ENCODE measurements at regions not wholly inside any gene's neighbourhood (a gene's known extent, or its start where the extent isn't known, plus 50 kb on each side); places are given as distances from the start of the nearest gene placed in this dataset.

- TF ChIP-seq CTCF (IDR thresholded peaks at IDR 0.05) (no peak), POLR2A (IDR thresholded peaks at IDR 0.05) (no peak)
Observed at GRCh38 chr1:96649301-96649700, 72.3 kb upstream of the PTBP2 start.

Data from thyroid gland (tissue), 4 donors.